ENCODE measurements at regions not wholly inside any gene's neighbourhood (a gene's known extent, or its start where the extent isn't known, plus 50 kb on each side); places are given as distances from the start of the nearest gene placed in this dataset.

- no peak for DNase-seq (ENCODE audit: low read depth)
These were observed 766.8 kb downstream of the TBL1XR1 start for GRCh38 chr3:176430244-176431037.

- no peak for DNase-seq (ENCODE audit: low read depth)
These were observed 768.7 kb downstream of the TBL1XR1 start for GRCh38 chr3:176428552-176428951.

GRCh38 chr3:176426371-176426770, 770.9 kb downstream of the TBL1XR1 start:
- no peak for DNase-seq (ENCODE audit: low read depth)

GRCh38 chr3:176416870-176417269, 780.4 kb downstream of the TBL1XR1 start:
- DNase-seq (ENCODE audit: low read depth): no peak

- no peak for DNase-seq (ENCODE audit: low read depth)
These were observed 781.5 kb downstream of the TBL1XR1 start for GRCh38 chr3:176415661-176416295.

- no peak for DNase-seq (ENCODE audit: low read depth)
These were observed 784.5 kb downstream of the TBL1XR1 start for GRCh38 chr3:176412771-176413170.

- DNase-seq (ENCODE audit: low read depth): no peak
These were observed 793.8 kb downstream of the TBL1XR1 start for GRCh38 chr3:176403531-176403930.

GRCh38 chr3:176401211-176401610, 796.1 kb downstream of the TBL1XR1 start:
- no peak for DNase-seq (ENCODE audit: low read depth)

- no peak for DNase-seq (ENCODE audit: low read depth)
These were observed 798.1 kb downstream of the TBL1XR1 start for GRCh38 chr3:176399193-176399592.

- no peak for DNase-seq (ENCODE audit: low read depth)
These were observed 802.0 kb downstream of the TBL1XR1 start for GRCh38 chr3:176395240-176395639.

- DNase-seq (ENCODE audit: low read depth): no peak
These were observed 818.5 kb downstream of the TBL1XR1 start for GRCh38 chr3:176378789-176379188.

GRCh38 chr3:176376531-176376930, 820.8 kb downstream of the TBL1XR1 start:
- DNase-seq (ENCODE audit: low read depth): no peak

- no peak for DNase-seq (ENCODE audit: low read depth)
These were observed 821.8 kb downstream of the TBL1XR1 start for GRCh38 chr3:176375519-176375918.

- no peak for DNase-seq (ENCODE audit: low read depth)
These were observed 835.0 kb downstream of the TBL1XR1 start for GRCh38 chr3:176362191-176362731.

GRCh38 chr3:176359211-176359610, 838.1 kb downstream of the TBL1XR1 start:
- no peak for DNase-seq (ENCODE audit: low read depth)

GRCh38 chr3:176357891-176358290, 839.4 kb downstream of the TBL1XR1 start:
- no peak for DNase-seq (ENCODE audit: low read depth)

GRCh38 chr3:176354843-176355242, 842.4 kb downstream of the TBL1XR1 start:
- no peak for DNase-seq (ENCODE audit: low read depth)

- DNase-seq (ENCODE audit: low read depth): no peak
These were observed 844.5 kb downstream of the TBL1XR1 start for GRCh38 chr3:176352716-176353334.

- no peak for DNase-seq (ENCODE audit: low read depth)
These were observed 845.9 kb downstream of the TBL1XR1 start for GRCh38 chr3:176351408-176351807.

GRCh38 chr3:176349706-176350105, 847.6 kb downstream of the TBL1XR1 start:
- no peak for DNase-seq (ENCODE audit: low read depth)

- no peak for DNase-seq (ENCODE audit: low read depth)
These were observed 849.7 kb downstream of the TBL1XR1 start for GRCh38 chr3:176347424-176348146.

- DNase-seq (ENCODE audit: low read depth): no peak
These were observed 855.3 kb downstream of the TBL1XR1 start for GRCh38 chr3:176341963-176342362.
